ENCODE measurements at regions not wholly inside any gene's neighbourhood (a gene's known extent, or its start where the extent isn't known, plus 50 kb on each side); places are given as distances from the start of the nearest gene placed in this dataset.

DNA sequence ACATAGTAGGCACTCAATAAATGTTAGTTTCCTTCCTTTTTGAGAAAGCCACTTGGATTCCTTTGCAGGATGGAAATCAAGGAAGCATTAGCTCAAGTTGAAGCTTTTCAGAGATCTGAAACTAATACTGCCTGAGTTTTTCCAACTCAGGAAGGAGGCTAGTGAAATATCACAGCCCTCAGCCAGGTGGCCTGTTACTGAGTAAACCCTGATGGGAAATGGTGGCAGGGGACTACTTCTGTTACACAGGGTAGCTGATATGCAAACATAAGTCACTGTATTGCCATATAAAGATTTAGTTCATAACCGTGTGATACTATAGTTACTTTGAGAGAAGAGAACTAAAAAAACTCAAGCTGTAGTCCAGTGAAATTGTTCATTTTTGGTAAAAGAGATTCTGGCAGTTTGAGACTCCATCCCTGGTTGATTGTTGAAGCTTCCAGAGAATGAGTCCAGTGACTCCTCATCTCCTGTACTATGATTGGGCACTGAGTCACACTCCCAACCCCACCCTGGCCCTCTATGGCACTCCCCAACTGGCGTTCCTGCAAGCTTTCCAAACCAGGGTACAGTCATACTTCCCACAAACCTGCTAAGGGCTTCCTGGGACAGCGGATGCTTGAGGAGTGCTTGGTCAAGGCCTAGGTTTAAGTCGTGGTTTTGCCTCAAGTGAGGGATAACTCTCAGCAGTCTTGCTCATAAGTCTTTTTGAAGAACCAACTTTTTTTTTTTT lies 81.8 kb downstream of the MID1IP1 start:
- TF ChIP-seq, protein P1, sequence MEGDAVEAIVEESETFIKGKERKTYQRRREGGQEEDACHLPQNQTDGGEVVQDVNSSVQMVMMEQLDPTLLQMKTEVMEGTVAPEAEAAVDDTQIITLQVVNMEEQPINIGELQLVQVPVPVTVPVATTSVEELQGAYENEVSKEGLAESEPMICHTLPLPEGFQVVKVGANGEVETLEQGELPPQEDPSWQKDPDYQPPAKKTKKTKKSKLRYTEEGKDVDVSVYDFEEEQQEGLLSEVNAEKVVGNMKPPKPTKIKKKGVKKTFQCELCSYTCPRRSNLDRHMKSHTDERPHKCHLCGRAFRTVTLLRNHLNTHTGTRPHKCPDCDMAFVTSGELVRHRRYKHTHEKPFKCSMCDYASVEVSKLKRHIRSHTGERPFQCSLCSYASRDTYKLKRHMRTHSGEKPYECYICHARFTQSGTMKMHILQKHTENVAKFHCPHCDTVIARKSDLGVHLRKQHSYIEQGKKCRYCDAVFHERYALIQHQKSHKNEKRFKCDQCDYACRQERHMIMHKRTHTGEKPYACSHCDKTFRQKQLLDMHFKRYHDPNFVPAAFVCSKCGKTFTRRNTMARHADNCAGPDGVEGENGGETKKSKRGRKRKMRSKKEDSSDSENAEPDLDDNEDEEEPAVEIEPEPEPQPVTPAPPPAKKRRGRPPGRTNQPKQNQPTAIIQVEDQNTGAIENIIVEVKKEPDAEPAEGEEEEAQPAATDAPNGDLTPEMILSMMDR (IDR thresholded peaks at IDR 0.05): no peak
- no peak for TF ChIP-seq POLR2A (IDR thresholded peaks at IDR 0.05)

Data from thyroid gland (tissue), 4 donors.